Stimulated activated CD8-positive, alpha-beta memory T cell treated with anti-CD3 and anti-CD28 coated beads, Interleukin-7, amount 100 ng/mL, for 4 hours (primary cell): ENCODE measurements at regions not wholly inside any gene's neighbourhood (a gene's known extent, or its start where the extent isn't known, plus 50 kb on each side); places are given as distances from the start of the nearest gene placed in this dataset.

Source experiments
- DNase-seq, 2 donors: peaks; one replicate each; pipeline ENCODE4 v3.0.0-alpha.2; 2020; ENCODE audit warnings: low read depth in 2 of 2

DNA sequence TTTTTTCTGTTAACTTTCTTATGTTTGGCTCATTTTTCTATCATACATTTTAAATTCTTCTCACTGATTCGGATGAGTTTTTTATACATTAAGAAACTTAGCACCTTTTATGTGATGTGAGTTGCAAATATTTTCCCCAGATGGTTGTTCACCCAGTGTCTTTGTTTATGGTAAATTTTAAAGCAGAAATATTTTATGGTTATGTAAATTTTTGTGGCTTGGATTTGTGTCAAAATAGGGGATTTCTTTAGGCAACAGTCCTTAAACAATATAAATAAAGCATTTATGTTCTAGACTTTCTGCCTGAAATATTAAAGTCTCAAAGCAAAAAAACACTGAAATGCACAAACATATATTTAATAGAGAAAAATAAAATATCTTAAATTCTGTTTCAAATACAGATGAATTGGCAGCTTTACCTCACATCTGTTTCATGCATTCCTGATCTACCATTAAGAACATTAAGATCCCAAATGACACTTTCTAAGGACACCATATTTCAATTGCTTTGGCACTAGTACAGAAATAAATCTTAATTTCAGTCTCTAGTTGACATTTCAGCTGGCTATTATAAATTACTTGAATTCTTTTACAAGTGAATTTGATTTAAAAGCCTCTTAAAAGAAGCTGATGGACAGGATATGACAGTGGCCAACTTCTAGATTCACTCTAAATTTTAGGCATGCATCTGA is 646.6 kb downstream of the HACE1 start:
- DNase-seq: no peak

DNA sequence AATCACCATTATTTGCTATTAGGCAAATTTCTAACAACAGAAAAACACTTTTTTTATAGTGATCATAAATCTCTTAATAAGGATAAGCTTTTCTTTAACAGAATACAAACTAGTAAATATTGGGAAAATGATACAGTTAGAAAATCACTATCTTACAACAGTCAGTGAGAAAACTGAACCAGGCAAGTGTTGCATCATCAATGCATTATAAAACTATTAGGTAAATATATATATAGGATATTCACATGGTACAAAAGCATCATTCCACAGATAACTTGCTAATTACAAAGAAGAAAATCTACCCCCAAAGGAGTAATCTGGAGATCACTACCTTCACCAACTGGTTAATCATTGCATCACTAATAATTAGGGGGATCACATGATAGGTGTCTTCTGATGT is 652.1 kb downstream of the HACE1 start:
- DNase-seq: no peak

DNA sequence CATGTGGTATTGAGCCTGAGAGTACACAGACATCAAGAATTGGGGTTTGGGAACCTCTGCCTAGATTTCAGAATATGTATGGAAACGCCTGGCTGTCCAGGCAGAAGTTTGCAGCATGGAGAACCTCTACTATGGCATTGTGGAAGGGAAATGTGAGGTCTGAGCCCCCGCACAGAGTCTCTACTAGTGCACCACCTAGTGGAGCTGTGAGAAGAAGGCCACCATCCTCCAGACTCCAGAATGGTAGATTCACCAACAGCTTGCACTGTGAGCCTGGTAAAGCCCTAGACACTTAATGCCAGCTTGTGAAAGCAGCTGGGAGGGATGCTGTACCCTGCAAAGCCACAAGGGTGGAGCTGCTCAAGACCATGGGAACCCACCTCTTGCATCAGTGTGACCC is 658.2 kb downstream of the HACE1 start:
- DNase-seq: no peak

DNA sequence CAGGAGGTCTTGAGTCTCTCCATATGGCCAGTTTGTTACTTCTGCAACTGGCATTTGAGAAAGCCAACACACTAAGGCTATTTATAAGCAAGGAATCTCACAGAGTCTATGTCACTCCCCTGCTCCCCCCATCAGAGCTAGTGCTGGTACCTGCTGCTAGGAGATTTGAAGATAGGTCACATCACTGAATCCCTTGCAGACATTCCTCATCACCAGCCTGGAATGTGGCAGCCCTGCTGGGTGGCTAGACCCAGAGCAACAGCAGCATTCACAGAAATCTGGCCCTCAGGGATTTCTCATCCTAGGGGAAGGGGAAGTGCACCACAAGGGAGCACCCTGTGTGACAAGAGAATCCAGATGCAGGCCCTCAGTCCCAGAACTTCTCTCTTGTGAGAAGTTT is 672.1 kb downstream of the HACE1 start:
- DNase-seq: no peak

DNA sequence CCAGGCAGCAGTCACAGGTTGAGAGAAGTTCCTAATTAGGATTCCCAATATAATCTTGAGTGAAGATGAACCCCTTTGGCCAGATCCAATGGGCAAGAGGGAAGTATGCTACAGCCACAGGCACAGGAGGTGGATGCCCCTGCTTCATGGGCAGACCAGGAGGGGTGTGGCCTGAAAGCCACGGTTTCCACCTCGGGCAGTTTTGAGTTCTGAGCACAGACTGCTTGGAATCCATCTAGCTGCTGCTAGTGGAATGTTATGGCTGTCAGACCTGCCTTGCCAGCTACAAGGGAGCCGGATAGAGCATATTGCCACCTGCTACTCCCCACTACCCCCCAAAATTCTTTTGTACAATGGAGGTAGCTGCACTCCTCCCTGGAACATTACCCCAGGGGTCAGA is 672.9 kb downstream of the HACE1 start:
- DNase-seq: no peak

DNA sequence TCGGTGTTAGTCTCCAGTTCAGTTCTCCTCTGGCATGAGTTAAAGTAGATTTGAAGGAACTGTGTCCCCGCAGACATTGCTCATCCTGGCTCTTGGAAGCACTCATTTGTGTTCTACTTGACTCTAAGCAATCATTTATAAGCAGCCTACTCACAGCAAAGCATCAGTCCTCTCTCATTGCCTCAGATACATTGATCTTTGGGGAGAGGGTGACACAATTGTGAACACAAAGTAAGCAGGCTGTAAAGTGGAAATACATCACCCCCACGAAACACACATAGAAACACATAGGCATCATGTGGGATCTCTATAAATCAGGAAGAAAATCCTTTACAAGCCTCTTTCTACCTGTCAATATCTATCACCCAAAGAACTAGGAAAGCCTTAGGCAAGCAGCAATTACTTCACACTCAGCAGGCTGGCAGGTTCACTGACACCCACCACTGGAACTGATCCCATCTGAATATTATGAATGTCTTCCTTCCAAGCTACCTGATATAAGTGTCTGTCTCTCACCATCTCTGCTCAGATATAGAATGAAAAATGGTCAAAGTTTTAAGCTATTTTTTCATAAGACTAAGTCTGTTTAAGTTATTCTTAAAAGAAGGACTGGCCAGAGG is 675.8 kb downstream of the HACE1 start:
- DNase-seq: no peak

DNA sequence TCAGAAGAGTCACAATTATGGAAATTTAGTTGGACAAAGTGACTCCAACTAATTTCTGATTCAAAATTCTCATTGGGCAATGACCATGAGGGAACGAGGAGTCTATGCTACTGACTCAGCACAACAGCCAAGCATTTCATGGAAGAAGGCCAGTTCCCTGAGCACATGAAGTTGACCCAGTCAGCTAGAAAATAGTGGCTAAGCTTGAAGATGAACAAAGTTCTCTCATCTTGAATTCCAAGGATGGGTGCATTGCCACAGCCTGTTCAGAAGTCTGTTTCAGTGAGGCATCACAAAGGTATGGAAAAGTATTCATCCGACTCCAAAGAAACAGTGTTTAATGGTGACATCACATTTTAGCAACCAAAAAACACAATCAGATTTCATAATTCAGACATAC is 676.9 kb downstream of the HACE1 start:
- no peak for DNase-seq

DNA sequence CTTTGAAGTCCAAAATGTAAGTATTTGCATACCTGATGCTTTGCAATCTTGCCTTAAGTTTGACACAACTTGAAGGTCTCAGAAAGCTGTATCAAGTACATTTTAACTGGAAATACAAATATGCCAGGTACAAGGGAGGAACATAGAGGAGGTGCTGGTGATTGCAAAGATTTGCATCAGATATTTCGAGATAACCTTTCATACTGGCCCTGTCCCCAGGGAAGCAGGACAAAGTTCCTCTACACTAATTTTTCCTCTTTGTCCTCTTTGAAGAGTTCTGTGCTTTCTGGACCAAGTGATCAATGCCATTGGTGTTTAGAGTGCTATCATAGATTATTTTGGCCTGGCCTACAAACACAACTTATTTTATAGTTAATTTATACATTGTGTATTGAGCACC is 686.1 kb downstream of the HACE1 start:
- no peak for DNase-seq

DNA sequence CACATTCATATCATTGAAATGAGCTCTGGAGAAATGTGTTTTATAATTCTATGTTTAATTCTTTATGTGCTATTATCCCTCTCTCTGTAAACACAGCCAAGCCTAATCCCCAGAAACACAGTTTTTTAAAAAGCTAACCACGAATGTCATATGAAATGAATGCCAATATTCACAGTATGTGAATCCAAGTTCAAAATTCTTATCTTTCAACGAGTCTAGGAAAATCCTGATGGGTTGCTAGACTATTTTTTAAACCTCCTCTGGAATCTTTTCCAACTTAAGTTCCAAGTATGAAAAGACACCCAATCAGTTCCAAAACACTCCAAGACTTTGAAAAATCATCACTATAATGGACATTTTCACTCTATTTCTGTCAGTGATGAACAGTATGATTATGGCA is 689.3 kb downstream of the HACE1 start:
- no peak for DNase-seq

DNA sequence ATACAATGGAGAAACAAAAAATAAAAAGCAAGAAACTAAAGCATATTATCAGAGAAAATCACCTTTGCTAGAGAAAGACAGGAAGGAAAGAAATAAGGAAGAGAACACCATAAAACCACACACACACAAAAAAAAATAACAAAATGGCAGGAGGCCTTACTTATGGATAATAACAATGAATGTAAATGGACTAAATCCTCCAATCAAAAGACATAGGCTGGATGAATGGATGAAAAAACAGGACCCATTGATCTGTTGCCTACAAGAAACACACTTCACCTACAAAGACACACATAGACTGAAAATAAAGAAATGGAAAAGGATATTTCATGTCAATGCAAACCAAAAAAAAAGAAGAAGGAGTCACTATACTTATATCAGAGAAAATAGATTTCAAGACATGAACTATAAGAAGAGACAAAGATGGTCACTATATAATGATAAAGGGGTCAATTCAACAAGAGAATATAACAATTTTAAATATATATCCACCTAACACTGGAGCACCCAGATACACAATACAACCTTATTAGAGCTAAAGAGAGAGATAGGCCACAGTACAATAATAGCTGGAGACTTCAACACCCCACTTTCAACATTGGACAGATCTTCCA is 693.6 kb downstream of the HACE1 start:
- no peak for DNase-seq

DNA sequence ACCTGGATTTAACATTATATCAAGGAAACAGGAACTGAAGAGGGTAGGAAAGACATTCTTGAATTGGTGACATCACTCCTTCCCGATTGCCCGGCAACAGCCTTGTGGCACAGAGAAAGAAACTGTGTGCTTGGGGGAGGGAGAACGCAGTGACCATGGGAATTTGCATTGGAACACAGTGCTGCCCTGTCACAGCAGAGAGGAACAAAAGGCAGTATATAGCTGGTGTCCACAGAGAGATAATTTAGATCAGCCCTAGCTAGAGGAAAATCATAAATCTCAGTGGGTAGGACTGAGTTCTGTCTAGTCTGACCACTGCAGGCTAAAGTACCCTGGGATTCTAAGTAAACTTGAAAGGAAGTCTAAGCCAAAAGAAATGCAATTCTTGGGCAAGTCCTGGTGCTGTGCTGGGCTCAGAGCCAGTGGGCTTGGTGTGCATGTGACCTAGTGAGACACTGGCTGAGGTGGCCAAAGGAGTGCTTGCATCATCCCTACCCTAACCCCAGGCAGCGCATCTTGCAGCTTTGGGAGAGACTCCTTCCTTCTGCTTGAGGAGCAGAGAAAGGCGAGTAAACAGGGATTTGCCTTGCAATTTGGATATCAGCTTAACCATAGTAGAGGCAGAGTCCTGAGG is 697.6 kb downstream of the HACE1 start:
- DNase-seq: no peak

DNA sequence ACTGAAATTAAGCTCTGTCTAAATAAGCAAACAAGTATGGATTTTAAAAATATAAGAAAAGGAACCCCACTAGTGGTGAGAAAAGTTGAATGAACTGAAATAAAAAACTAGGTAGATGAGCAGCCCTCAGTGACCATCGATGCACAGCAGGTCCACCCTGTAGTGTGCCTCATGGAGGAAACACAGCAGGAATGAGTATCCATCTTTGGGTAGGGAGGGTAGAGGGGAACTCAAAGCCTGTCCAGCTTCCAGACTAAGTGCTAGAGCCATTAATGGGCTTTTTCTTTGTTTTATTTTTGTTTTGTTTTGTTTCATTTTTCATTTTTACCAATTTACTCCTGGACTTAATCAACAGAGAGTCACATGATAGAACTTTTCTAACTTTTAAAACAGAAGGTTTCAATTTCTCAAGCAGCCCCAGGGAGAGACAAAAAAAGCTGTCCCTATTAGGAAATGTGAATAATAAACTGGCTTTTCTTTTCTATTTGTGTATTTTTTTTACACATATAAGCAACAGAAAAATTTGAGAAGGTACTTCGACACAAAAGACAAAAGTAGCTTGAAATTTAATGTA is 700.6 kb downstream of the HACE1 start:
- no peak for DNase-seq

DNA sequence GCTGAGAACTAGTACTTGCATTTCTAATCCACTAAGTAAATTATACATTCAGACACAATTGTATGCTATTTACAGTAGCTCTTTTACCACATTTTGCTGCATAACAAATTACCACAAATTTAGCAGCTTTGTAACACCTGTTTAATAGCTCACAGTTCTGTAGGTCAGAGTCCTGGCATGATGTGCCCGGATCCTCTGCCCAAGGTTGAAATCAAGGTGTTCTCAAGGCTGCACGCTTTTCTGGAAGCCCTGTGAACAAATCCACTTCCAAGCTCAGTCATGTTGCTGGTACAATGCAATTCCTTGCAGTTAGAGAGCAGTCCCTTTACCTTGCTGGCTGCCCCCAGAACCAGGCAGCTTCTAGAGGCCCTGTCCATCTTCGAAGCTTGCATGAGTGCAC is 716.0 kb downstream of the HACE1 start:
- DNase-seq: no peak

DNA sequence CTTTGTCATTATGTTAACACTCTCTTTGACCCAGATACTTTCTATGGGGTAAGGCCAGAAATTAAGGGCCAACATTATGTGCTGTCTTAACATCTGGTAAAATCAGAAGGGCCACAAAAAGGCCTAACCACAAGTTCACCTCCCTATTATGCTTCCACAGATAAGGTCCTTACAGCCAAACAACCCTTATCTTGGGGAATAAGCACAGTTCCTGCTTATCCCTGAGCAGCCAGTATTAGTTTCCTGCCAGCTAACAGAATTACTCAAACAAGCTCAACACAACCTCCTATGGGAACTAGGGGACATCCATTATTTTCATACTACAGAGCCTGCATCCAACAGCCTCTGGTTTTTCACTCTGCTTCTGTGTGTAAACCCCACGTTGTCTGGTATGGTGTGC is 724.8 kb downstream of the HACE1 start:
- DNase-seq: no peak

DNA sequence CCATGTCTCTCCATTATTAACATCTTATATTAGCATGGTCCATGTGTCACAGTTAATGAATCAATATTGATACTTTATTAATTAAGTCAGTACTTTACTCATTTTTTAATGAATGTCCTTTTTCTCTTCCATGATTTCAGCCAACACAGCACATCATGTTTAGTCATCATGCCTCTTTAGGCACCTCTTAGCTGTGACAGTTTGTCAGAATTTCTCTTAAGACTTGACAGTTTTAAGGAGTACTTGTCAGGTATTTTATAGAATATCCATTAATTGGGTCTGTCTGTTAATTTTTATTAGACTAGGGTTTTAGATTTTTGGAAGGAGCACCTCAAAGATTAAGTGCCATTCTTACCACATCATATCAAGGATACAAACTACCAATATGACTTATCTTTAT is 729.4 kb downstream of the HACE1 start:
- DNase-seq: no peak

DNA sequence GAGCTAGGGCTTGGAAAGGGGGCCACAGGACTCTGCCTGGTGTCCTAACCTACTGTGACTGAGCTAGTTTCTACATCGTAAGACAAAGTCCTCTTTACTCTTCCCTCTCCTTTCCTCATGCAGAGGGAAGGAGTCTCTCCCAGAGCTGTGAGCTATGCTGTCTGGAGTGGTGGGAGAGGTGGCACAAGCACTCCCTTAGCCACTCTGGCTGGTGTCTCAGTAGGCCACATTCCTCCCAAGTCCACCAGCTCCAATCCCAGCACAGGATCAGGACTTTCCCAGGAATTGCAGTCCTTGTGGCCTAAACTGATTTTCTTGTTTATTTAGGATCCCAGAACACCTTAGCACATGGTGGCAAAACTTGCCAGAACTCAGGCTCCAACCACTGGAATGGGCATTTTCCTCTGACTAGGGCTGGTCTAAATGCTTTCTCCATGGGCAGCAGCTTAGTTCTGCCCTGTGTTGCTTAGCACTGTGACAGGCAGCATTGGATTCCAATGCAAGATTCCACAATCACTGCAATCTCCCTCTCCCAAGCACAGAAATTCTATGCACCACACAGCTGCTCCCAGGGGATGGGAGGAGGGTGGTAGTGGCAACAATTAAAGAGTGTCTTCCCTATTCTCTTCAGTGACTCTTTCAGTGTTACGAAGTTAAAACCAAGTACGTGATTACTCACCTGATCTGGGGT is 733.3 kb downstream of the HACE1 start:
- DNase-seq: no peak

DNA sequence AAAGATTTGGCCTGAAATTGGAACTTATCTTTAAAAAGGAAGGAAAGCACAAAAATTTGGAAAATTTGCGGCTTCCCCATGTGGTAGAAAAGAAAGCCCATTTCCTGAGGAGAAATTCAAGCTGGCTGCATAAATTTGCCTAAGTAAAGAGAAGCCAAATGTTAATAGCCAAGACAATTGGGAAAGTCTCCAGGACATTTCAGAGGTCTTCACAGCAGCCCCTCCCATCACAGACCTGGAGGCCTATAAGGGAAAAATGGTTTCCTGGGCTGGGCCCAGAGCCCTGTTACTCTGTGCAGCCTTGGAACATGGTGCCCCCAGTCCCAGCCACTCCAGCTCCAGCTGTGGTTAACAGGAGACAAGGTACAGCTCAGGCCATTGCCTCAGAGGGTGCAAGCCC is 736.5 kb downstream of the HACE1 start:
- DNase-seq: no peak

DNA sequence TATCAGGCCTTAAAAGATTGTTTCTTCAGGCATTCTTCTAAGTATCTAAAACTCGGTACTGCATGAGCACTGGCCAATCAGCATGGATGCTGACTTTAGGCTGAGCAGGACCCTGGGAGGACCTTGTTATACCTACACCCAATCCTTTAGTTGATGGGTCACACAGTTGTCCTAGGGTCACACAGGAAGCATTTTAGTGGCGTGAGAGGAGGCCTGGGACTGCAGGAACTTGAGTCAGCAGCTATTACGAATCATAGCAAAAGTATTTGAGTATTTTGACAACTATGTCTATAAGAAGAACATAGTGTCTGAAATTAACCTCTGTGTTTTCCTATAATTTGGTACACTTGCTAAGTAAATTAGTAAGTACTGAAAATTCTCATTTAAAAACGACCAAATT is 741.4 kb downstream of the HACE1 start:
- DNase-seq: no peak

DNA sequence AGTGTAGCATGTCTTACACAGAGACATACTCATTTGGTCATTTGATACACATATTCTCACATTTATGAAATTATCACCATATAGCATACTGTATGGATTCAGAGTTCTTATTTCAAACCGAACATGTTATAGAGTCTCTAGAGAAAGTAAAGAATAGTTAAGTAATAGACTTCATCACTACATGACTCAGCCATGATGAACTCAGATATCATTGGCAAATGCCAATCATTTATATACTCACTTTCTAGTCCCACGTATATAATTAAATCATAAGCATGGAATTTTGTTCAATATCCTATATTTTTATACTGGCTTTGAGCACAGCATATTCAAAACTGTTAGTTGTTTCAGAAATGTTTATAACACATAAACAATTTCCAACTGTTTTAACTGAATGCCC is 749.9 kb downstream of the HACE1 start:
- no peak for DNase-seq

DNA sequence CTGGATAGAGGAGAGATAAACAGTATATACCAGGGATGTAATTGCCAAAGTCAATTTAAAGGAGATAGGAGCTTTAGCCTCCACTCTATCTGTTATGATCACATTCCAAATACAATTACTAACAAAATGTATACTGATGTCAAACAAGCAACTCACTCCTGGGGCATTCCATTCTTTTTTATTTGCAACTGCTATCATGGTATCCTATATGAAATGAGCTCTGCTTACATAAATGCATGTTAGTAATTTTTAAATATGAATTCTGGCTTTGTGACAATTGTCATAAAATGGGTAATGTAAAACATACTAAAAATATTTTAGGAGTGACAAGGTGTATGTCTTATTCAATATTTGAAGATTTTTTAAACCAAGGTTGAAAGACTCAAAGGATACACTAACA is 751.1 kb downstream of the HACE1 start:
- DNase-seq: no peak

DNA sequence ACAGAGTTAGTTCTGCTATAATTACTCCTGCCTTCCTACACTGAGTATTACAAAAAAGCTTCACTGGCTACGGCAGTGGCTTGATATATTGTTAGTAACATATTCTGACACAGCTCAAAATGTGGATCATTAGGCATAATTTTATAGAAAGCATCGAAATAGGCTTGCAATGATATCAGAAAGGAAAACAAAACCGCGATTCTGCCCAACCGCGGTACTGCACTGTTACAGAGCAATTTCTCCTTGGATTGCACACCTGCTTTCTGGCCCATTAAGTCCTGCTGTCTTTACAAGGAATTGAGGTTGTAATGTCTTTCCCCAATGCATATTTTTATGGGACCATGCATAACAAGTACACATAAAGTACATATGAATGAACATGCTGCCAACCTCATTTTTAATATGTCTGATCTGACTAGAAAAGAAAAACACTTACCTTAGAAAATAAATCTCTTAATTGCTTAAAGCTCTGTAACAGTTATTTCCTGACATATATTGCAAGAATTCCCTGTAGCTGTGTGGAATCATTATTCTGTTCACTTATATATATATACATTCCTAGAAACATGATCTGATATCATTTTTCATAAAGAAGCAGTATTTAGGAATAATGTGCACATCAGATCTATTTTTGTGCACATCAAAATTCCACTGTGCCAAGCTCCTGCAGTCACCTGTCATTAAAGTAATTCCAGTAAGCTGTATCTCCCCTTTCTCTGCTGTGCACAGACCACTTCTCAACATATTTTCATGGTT is 763.9 kb downstream of the HACE1 start:
- DNase-seq: no peak
